ENCODE measurements at regions not wholly inside any gene's neighbourhood (a gene's known extent, or its start where the extent isn't known, plus 50 kb on each side); places are given as distances from the start of the nearest gene placed in this dataset.

DNA sequence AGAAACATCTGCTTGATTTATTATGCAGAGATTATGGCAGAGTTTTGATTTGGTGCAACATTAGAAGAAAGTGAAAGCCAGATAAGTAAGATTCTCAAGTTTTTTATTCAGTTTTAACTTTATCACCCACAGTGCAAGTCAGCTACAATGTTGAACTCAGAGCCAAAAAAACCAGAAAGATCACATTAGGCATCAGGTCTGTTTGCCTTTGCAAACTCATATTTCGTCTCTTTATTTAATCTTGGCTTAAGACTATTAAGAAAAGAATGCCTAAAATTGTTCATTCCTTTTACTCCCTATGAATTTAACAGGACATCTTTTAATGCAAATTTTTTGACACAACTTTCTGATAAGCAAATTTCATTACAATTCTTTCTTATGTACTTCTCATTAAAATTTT, 76.0 kb upstream of the TMEM26 start:
- Histone ChIP-seq H3K27me3 (ENCODE audit: low read depth) (no peaks in the 10 kb centered on the region), H3K4me3 (no peak overlapping the region), H3K27ac (replicated peaks) (no peak overlapping the region), H3K9me3 (replicated peaks) (peaks cover 8% of the 10 kb centered on the region), H3K4me1 (no peaks in the 10 kb centered on the region), H3K36me3 (no peaks in the 10 kb centered on the region)
- intact Hi-C loops (cut with micrococcal nuclease) = no loop called here
- no peak for DNase-seq
- TF ChIP-seq, protein P1, sequence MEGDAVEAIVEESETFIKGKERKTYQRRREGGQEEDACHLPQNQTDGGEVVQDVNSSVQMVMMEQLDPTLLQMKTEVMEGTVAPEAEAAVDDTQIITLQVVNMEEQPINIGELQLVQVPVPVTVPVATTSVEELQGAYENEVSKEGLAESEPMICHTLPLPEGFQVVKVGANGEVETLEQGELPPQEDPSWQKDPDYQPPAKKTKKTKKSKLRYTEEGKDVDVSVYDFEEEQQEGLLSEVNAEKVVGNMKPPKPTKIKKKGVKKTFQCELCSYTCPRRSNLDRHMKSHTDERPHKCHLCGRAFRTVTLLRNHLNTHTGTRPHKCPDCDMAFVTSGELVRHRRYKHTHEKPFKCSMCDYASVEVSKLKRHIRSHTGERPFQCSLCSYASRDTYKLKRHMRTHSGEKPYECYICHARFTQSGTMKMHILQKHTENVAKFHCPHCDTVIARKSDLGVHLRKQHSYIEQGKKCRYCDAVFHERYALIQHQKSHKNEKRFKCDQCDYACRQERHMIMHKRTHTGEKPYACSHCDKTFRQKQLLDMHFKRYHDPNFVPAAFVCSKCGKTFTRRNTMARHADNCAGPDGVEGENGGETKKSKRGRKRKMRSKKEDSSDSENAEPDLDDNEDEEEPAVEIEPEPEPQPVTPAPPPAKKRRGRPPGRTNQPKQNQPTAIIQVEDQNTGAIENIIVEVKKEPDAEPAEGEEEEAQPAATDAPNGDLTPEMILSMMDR (IDR thresholded peaks at IDR 0.05; ENCODE audit: borderline replicate concordance) = no peak

DNA sequence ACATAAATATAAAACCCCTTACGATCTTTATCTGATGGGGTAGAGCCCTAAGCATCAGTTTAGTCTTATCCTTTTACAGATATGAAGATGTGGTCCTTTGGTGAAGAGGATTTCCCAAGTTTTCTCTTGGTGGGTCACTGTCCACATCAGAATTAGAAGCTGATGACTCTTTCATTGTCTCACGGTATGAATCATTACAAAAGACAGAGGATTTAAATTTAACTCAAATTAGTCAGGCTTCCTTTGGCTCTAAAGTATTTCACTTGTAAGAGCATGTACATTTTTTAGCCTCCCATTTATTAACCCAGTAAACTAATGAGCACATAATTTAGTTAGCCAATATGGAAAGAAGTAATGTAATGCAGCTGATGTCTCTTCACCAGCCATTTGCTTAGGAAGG, 49.9 kb upstream of the TMEM26 start:
- intact Hi-C loops (cut with micrococcal nuclease) = no loop called here
- no peaks in the 10 kb centered on the region for H3K36me3 ChIP-seq
- H3K27me3 ChIP-seq (ENCODE audit: low read depth) = no peaks in the 10 kb centered on the region
- H3K9me3 ChIP-seq (replicated peaks) = no peaks in the 10 kb centered on the region
- no peak overlapping the region for H3K4me3 ChIP-seq
- TF ChIP-seq, protein P1 (IDR thresholded peaks at IDR 0.05; ENCODE audit: borderline replicate concordance) = no peak
- no peak for DNase-seq
- H3K4me1 ChIP-seq = no peaks in the 10 kb centered on the region
- no peak overlapping the region for H3K27ac ChIP-seq (replicated peaks)
